Fibroblast of the aortic adventitia (primary cell): ENCODE measurements at regions not wholly inside any gene's neighbourhood (a gene's known extent, or its start where the extent isn't known, plus 50 kb on each side); places are given as distances from the start of the nearest gene placed in this dataset.

Experiments
- DNase-seq: peaks from one replicate; pipeline ENCODE4 v3.0.0-alpha.2; 2010; ENCODE audit warnings: low read depth
- H3K4me3 ChIP-seq: 2 replicates; pipeline ENCODE4 v1.5.1; 2011; ENCODE audit warnings: low read depth, mild to moderate bottlenecking, control low read depth, low read length, moderate library complexity
- CTCF ChIP-seq: IDR thresholded peaks from 2 replicates; pipeline ENCODE4 v1.5.1; 2011; ENCODE audit warnings: mild to moderate bottlenecking, low read length, control low read depth, inconsistent platforms; ENCODE audit not compliant: insufficient read depth

GRCh38 chr2:206383669-206384068, 59.7 kb upstream of the ADAM23 start:
- no peak for TF ChIP-seq CTCF
- H3K4me3 ChIP-seq, result no peak overlapping the region
- DNase-seq, result no peak

- no peak for DNase-seq
- H3K4me3 ChIP-seq, result no peak overlapping the region
- TF ChIP-seq CTCF, result no peak
These were observed 55.5 kb upstream of the ADAM23 start for GRCh38 chr2:206387808-206388207.

GRCh38 chr2:206388698-206389097, 54.6 kb upstream of the ADAM23 start:
- DNase-seq, result no peak
- TF ChIP-seq CTCF, result no peak
- H3K4me3 ChIP-seq, result no peak overlapping the region

- TF ChIP-seq CTCF, result no peak
- DNase-seq, result no peak
- H3K4me3 ChIP-seq, result no peak overlapping the region
These were observed 54.2 kb upstream of the ADAM23 start for GRCh38 chr2:206389164-206389563.

- H3K4me3 ChIP-seq, result no peak overlapping the region
- DNase-seq, result no peak
- TF ChIP-seq CTCF, result no peak
These were observed 53.2 kb upstream of the ADAM23 start for GRCh38 chr2:206390181-206390580.

GRCh38 chr2:206392118-206392517, 51.2 kb upstream of the ADAM23 start:
- TF ChIP-seq CTCF, result peak; percentile 59
- DNase-seq, result peak; percentile 64
- H3K4me3 ChIP-seq, result no peak overlapping the region
